Stomach smooth muscle (tissue), 2 donors: ENCODE measurements at regions not wholly inside any gene's neighbourhood (a gene's known extent, or its start where the extent isn't known, plus 50 kb on each side); places are given as distances from the start of the nearest gene placed in this dataset.

Source experiments
- H3K27ac ChIP-seq: one replicate; pipeline ENCODE4 v1.7.0; 2013; ENCODE audit warnings: mild to moderate bottlenecking, low read length, inconsistent platforms
- H3K27me3 ChIP-seq, 2 donors: one replicate each; pipeline ENCODE4 v1.7.0; 2013; ENCODE audit warnings: low read length in 2 of 2; ENCODE audit not compliant: insufficient read depth in 2 of 2, control insufficient read depth in 1 of 2
- H3K36me3 ChIP-seq, 2 donors: one replicate each; pipeline ENCODE4 v1.7.0; 2013; ENCODE audit warnings: low read length in 2 of 2; ENCODE audit not compliant: control insufficient read depth in 2 of 2, insufficient read depth in 2 of 2
- H3K4me1 ChIP-seq: one replicate; pipeline ENCODE4 v1.7.0; 2013; ENCODE audit warnings: low read length; ENCODE audit not compliant: control insufficient read depth, insufficient read depth
- H3K4me3 ChIP-seq, 2 donors: one replicate each; pipeline ENCODE4 v1.7.0; 2013; ENCODE audit warnings: low read length in 2 of 2
- H3K9ac ChIP-seq, 2 donors: one replicate each; pipeline ENCODE4 v1.7.0; 2013; ENCODE audit warnings: low read length in 2 of 2, mild to moderate bottlenecking in 1 of 2
- H3K9me3 ChIP-seq, 2 donors: one replicate each; pipeline ENCODE4 v1.7.0; 2013; ENCODE audit warnings: low read length in 2 of 2; ENCODE audit not compliant: control insufficient read depth in 2 of 2
- donor health status: healthy.
- donor health status: Pancreatic carcinoma.

DNA sequence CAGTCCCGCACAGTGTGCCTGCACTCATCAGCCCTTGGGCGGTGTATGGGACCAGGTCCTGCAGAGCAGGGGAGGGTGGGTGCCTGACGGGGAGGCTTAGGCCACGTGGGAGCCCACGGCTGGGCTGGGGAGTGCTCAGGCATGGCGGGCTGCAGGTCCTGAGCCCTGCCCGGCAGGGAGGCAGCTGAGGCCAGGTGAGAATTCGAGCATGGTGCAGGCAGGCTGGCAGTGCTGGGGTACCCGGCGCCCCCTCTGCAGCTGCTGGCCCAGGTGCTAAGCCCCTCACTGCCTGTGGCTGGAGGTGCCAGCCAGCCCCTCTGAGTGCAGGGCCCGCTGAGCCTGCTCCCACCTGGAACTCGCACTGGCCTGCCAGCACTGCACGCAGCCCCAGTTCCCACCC, 630.9 kb upstream of the PCDH20 start:
- no peak overlapping the region for H3K9ac ChIP-seq
- no peaks in the 10 kb centered on the region for H3K36me3 ChIP-seq
- no peaks in the 10 kb centered on the region for H3K4me1 ChIP-seq

DNA sequence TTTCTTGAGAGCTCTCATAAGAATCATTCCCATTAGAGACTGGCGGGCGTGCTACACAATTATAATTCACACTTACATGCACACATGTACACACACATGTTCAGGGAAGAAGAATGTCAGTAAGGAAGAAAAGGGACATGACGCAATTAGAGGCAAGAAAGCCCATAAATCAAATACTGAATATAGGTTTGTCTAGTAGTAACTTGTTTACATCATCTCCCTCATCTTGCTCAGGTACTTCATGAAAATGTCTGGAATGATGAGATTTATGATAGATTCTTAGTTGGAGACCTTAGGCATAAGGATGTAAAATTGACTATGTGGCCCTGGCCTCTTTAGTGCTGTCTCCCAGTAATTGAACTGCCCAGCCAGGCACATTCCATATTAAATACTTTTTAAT, 628.0 kb upstream of the PCDH20 start:
- H3K27me3 ChIP-seq: no peaks in the 10 kb centered on the region
- H3K27ac ChIP-seq: no peak overlapping the region
- no peak overlapping the region for H3K4me3 ChIP-seq
- H3K9me3 ChIP-seq: no peaks in the 10 kb centered on the region
- no peaks in the 10 kb centered on the region for H3K36me3 ChIP-seq
- H3K9ac ChIP-seq: no peak overlapping the region
- H3K4me1 ChIP-seq: no peaks in the 10 kb centered on the region

More for the DNA sequence above, 630.9 kb upstream of the PCDH20 start:
- Histone ChIP-seq H3K27ac (no peak overlapping the region), H3K27me3 (no peaks in the 10 kb centered on the region), H3K4me3 (no peak overlapping the region), H3K9me3 (no peaks in the 10 kb centered on the region)

DNA sequence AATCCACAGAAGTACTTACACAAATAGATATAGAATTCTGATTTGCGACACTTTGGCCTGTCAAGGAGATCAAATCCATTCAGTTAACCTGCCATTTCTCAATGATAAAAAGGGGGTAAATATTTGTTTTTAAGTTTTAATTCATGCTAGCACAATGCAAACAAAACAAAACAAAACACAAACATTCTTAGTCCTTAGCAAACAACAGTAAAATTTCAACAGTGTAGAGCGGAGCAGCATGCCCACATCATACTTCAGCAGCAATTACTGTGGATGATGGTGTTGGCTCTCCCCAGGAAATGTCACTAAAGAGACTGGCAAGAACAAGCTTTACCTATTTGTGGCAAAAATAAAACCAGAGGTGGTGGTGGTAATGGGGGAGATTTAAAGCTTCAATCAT, 625.2 kb upstream of the PCDH20 start:
- Histone ChIP-seq H3K9ac (no peak overlapping the region), H3K4me1 (no peaks in the 10 kb centered on the region), H3K27ac (no peak overlapping the region), H3K9me3 (no peaks in the 10 kb centered on the region), H3K36me3 (no peaks in the 10 kb centered on the region), H3K4me3 (no peak overlapping the region), H3K27me3 (no peaks in the 10 kb centered on the region)

DNA sequence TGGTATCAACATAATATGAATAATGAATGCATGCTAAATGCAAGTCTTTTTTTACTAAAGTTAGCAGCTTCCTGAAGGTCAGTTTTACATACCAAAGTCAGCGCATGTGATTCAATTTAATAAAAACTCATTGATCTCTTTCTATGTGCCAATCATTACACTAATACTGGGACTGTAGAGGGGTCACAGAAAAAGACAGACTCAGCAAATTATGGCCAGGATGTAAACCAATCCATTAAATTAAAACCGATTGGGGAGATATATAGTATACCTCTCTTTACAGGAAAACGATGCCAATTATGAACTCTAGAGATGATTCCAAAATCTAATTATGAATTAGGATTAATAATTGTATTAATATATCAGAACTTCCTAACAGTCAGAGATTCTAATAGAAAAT, 624.4 kb upstream of the PCDH20 start:
- H3K9ac ChIP-seq: no peak overlapping the region
- no peaks in the 10 kb centered on the region for H3K27me3 ChIP-seq
- no peak overlapping the region for H3K27ac ChIP-seq
- H3K36me3 ChIP-seq: no peaks in the 10 kb centered on the region
- no peaks in the 10 kb centered on the region for H3K9me3 ChIP-seq
- H3K4me3 ChIP-seq: no peak overlapping the region
- H3K4me1 ChIP-seq: no peaks in the 10 kb centered on the region

DNA sequence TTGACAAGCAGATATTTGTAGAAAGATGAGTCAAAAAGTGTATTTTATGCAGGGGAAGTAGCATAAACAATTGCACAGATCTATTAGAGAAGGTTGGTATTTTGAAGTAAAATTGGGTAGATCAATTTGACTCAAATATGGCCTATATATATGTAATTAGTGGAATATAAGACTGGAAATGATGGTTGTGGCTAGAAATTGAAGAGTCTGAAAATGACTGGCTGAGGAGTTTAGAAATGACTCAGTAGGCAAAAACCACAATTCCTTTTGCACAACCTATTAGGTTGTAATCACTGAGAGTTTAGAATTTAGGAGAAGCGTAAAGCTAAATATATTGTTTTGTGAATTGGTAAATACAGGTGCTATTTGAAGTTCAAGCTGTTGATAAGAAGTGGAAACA, 622.6 kb upstream of the PCDH20 start:
- Histone ChIP-seq H3K9ac (no peak overlapping the region), H3K9me3 (no peaks in the 10 kb centered on the region), H3K36me3 (no peaks in the 10 kb centered on the region), H3K27ac (no peak overlapping the region), H3K4me3 (no peak overlapping the region), H3K27me3 (no peaks in the 10 kb centered on the region), H3K4me1 (no peaks in the 10 kb centered on the region)

DNA sequence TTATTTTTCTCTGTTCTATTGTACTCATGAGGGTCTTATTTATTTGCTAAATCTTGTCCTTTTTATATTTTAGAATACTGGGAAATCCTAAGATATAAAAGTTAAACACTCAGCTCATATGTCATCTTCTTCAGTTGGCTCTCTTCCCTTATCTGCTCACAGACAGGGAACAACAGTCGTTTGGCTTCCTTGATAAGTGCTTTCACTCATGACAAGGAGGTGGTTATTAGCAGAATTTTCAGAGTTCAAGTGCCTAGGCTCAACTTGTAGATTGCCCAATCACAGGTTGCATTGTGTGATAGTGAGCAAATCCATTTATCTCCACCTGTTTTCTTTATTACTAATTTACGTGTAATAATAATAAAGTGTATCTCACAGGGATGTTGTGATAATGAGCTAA, 620.3 kb upstream of the PCDH20 start:
- no peaks in the 10 kb centered on the region for H3K27me3 ChIP-seq
- no peak overlapping the region for H3K27ac ChIP-seq
- no peak overlapping the region for H3K4me3 ChIP-seq
- no peak overlapping the region for H3K9ac ChIP-seq
- H3K4me1 ChIP-seq: no peaks in the 10 kb centered on the region
- no peaks in the 10 kb centered on the region for H3K9me3 ChIP-seq
- no peaks in the 10 kb centered on the region for H3K36me3 ChIP-seq

DNA sequence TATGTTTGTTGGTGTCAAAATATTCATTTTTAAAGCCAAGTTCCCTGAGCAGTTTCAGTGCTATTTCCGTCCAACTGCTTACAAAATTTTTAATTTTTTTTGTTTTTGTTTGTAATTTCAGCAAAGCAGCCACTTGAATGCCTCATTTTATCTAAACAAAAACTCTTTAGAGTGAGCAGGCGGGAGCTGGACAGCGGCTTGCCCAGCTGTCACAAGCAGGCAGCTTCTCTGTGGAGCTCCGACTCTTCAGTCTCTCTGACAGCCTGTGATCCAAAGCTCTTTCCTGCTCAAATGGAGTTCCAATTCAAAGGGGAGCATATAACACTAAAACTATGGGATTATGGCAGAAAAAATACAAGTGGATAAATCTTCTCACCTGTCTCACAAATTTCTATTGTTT, 618.3 kb upstream of the PCDH20 start:
- Histone ChIP-seq H3K4me1 (no peaks in the 10 kb centered on the region), H3K27me3 (no peaks in the 10 kb centered on the region), H3K9ac (no peak overlapping the region), H3K9me3 (no peaks in the 10 kb centered on the region), H3K27ac (no peak overlapping the region), H3K36me3 (no peaks in the 10 kb centered on the region), H3K4me3 (no peak overlapping the region)

DNA sequence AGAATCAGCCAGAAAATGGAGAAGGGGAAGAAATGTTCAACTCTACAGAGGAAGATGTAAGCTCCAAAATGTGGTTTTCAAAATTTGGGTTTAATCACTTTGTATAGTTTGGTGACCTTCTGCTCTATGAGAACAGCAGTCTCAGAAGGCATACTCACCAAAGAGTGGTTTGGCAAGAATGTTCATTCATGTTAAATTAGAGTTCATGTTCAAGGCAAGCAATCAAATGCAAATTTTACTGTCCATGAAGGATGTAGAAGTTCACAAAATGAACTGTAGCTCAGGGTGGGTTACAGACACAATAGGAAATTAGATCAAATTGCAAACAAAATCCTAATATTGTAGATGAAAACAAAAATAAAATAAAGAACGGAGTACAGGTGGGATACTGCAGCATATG, 606.7 kb upstream of the PCDH20 start:
- Histone ChIP-seq H3K27me3 (no peaks in the 10 kb centered on the region), H3K9me3 (no peaks in the 10 kb centered on the region), H3K4me3 (no peak overlapping the region), H3K27ac (no peak overlapping the region), H3K36me3 (no peaks in the 10 kb centered on the region), H3K9ac (no peak overlapping the region), H3K4me1 (no peaks in the 10 kb centered on the region)

DNA sequence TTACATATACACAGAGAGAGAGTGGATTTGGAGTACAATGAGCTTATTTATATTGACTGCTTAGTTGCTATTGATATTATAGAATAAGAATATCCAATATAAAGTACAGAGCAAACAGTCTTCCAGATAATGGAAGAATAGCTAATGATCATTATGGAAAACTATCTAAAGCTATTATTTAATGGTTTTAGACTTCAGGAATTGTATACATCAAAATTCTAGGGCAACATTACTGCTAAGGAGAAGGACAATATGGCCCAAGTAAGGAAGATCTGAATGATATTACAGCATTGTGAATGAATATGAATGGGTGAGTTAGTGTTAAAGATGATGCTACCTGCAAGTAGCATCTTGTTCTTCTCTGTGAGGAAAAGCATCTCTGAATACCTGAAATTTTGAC, 604.2 kb upstream of the PCDH20 start:
- Histone ChIP-seq H3K9ac (no peak overlapping the region), H3K9me3 (no peaks in the 10 kb centered on the region), H3K4me3 (no peak overlapping the region), H3K36me3 (no peaks in the 10 kb centered on the region), H3K4me1 (no peaks in the 10 kb centered on the region), H3K27me3 (no peaks in the 10 kb centered on the region), H3K27ac (no peak overlapping the region)

DNA sequence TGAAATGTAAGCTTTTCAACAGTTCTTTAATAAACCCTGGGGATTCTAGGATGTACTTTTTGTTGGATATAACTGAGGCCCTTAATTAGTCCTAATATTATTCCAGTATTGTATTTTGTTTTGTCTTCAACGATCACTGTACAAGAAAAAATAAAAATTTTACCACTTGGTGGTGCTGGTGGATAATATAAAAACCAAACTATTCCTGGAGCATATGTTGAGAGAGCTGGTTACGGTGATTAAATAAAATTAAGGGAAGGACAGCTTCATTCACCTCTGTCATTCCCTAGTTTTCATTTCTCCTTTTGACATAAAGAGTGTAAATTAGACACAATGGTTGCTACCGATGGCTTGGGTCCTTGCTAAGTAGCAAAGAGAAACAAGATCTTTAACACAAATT, 598.6 kb upstream of the PCDH20 start:
- Histone ChIP-seq H3K27me3 (no peaks in the 10 kb centered on the region), H3K9me3 (no peaks in the 10 kb centered on the region), H3K9ac (no peak overlapping the region), H3K36me3 (no peaks in the 10 kb centered on the region), H3K4me3 (peak overlapping the region in 1 of 2 donors; percentile 54), H3K4me1 (no peaks in the 10 kb centered on the region), H3K27ac (no peak overlapping the region)

DNA sequence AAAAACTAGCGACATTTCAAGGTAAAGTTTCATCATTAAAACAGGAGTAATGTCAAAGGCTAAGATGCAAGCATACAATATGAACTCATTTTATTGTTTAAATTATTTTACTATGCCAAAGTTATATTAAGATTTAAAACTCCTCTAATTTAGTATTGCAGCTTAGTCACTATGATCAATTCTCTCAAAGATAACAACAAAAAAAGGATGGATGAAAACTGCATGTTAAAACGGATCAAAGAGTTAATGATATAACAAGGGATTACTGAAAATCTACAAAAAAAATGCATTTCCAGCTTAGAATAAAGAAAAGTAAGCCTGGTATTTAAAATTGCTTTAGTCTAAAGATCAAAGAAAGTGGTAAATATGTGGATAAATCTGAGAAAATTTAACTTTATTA, 587.8 kb upstream of the PCDH20 start:
- Histone ChIP-seq H3K9ac (no peak overlapping the region), H3K27me3 (no peaks in the 10 kb centered on the region), H3K4me1 (no peaks in the 10 kb centered on the region), H3K36me3 (no peaks in the 10 kb centered on the region), H3K9me3 (no peaks in the 10 kb centered on the region), H3K4me3 (no peak overlapping the region), H3K27ac (no peak overlapping the region)

DNA sequence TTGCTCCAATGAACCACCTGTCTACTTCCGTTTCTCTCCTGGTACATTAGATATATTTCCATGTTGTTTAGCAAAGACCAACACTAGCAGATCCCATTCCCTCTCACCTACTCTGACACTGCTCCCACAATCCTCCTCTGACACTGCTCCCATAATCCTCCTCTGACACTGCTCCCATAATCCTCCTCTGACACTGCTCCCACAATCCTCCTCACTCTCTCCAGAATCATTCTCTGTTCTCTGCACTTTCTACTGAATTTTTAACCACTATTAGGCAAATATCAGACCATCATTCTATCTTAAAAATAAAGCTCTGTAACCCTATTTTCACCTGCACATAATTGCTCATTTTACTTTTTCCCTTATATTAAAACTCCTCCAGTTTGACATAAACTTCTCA, 578.5 kb upstream of the PCDH20 start:
- H3K9me3 ChIP-seq: no peaks in the 10 kb centered on the region
- H3K36me3 ChIP-seq: no peaks in the 10 kb centered on the region

More for the DNA sequence above, 578.5 kb upstream of the PCDH20 start:
- Histone ChIP-seq H3K4me1 (no peaks in the 10 kb centered on the region), H3K27ac (no peak overlapping the region), H3K9ac (no peak overlapping the region), H3K27me3 (no peaks in the 10 kb centered on the region), H3K4me3 (no peak overlapping the region)
